HL-60 (cell line): ENCODE measurements at regions not wholly inside any gene's neighbourhood (a gene's known extent, or its start where the extent isn't known, plus 50 kb on each side); places are given as distances from the start of the nearest gene placed in this dataset.

Source experiments
- DNase-seq, 2 experiments: peaks; one replicate each; pipeline ENCODE4 v3.0.0-alpha.2; 2010 to 2020; ENCODE audit warnings: low read depth in 1 of 2, low spot score in 1 of 2
- H3K27ac ChIP-seq: fragments of 250-450 bp; sonication (Bioruptor Pico); replicated peaks from 2 replicates; pipeline ENCODE4 v1.5.1; 2020; ENCODE audit warnings: mild to moderate bottlenecking, moderate library complexity
- H3K27me3 ChIP-seq: fragments of 250-450 bp; sonication (Bioruptor Pico); 2 replicates; pipeline ENCODE4 v1.5.1; 2021; ENCODE audit warnings: mild to moderate bottlenecking, moderate library complexity; ENCODE audit not compliant: insufficient read depth, poor library complexity, severe bottlenecking
- H3K4me3 ChIP-seq: replicated peaks from 2 replicates; pipeline ENCODE4 v1.5.1; 2011; ENCODE audit warnings: mild to moderate bottlenecking, control low read depth, low read length; ENCODE audit not compliant: insufficient read depth
- CTCF ChIP-seq: IDR thresholded peaks from one replicate; pipeline ENCODE4 v1.5.1; 2011; ENCODE audit warnings: low read length, control low read depth, inconsistent platforms; ENCODE audit not compliant: insufficient read depth
- GABPA ChIP-seq: IDR thresholded peaks from 2 replicates; pipeline ENCODE4 v1.6.1; 2012; ENCODE audit warnings: low read depth
- POLR2AphosphoS5 ChIP-seq: IDR thresholded peaks from 2 replicates; pipeline ENCODE4 v1.6.1; 2012; ENCODE audit warnings: low read depth
- REST ChIP-seq: IDR thresholded peaks from 2 replicates; pipeline ENCODE4 v1.6.1; 2012; ENCODE audit warnings: low read depth; ENCODE audit not compliant: insufficient replicate concordance
- SPI1 ChIP-seq: IDR thresholded peaks from 2 replicates; pipeline ENCODE4 v1.6.1; 2012; ENCODE audit warnings: low read depth, mild to moderate bottlenecking, borderline replicate concordance

- Histone ChIP-seq H3K27ac (no peak overlapping the region), H3K27me3 (no peaks in the 10 kb centered on the region), H3K4me3 (no peak overlapping the region)
- DNase-seq, result no peak
- TF ChIP-seq SPI1 (no peak), GABPA (no peak), POLR2AphosphoS5 (no peak), REST (no peak), CTCF (no peak)
These were observed 717.8 kb downstream of the SORCS3 start for GRCh38 chr10:105358911-105359310.

DNA sequence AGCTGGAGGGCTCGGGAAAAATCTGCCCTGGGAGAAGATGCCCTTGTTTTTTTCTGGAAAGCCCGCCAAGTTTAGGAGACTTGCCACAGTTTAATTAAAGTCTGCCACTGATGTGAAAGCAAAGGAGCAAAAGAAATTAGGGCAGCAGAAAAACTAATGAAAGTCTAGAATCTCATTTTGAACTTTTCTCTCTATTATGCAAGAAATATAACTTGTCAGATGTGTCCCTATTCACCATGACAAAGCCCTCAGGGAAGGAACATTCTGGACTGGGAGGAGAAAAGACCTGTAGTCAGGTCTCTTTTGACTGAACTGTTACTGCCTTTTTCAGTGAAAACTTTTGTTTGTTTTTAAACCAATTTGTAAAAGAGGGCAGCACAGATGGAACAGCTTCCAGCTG lies 715.5 kb downstream of the SORCS3 start:
- Histone ChIP-seq H3K27ac (no peak overlapping the region), H3K4me3 (no peak overlapping the region), H3K27me3 (no peaks in the 10 kb centered on the region)
- TF ChIP-seq CTCF, result no peak
- no peak for TF ChIP-seq REST
- TF ChIP-seq POLR2AphosphoS5, result no peak
- TF ChIP-seq SPI1, result no peak
- no peak for TF ChIP-seq GABPA
- DNase-seq, result no peak

DNA sequence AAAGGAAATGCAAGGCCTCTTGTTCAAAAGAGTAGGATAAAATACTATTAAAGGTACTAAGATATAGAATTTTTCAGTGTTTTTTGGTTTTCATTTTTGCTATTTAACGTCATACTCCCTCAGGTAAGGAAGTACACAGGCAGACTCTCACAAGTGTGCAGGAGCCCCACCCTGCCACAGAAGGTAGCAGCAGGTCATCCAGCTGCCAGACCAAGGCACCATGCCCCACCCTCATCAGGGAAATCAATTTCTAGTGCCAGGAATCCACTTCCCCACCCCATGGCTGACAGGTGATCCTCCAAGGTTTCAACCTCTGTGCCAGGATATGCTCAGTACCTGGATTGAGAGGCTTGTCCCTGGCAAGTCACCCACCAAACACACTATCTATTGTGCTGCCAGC lies 712.9 kb downstream of the SORCS3 start:
- Histone ChIP-seq H3K27ac (no peak overlapping the region), H3K4me3 (no peak overlapping the region), H3K27me3 (no peaks in the 10 kb centered on the region)
- DNase-seq, result no peak
- TF ChIP-seq REST, result no peak
- TF ChIP-seq SPI1, result no peak
- TF ChIP-seq CTCF, result no peak
- no peak for TF ChIP-seq POLR2AphosphoS5
- no peak for TF ChIP-seq GABPA
